NB4 (cell line): ENCODE measurements at regions not wholly inside any gene's neighbourhood (a gene's known extent, or its start where the extent isn't known, plus 50 kb on each side); places are given as distances from the start of the nearest gene placed in this dataset.

ENCODE experiments used
- DNase-seq: peaks from one replicate; pipeline ENCODE4 v3.0.0; 2010; ENCODE audit warnings: low read depth
- H3K4me3 ChIP-seq: one replicate; pipeline ENCODE4 v1.5.1; 2011; ENCODE audit warnings: mild to moderate bottlenecking, low read depth, low read length, moderate library complexity
- CTCF ChIP-seq: IDR thresholded peaks from one replicate; pipeline ENCODE4 v1.5.1; 2012; ENCODE audit warnings: low read depth, low read length
- MAX ChIP-seq: IDR thresholded peaks from 2 replicates; pipeline ENCODE4 v1.6.1; 2011; ENCODE audit warnings: low read depth, low read length
- MYC ChIP-seq: IDR thresholded peaks from 2 replicates; pipeline ENCODE4 v1.6.1; 2011; ENCODE audit warnings: low read depth, low read length
- POLR2A ChIP-seq: IDR thresholded peaks from 2 replicates; pipeline ENCODE4 v1.6.1; 2011; ENCODE audit warnings: mild to moderate bottlenecking; ENCODE audit not compliant: insufficient read length; ENCODE audit errors: extremely low read depth

GRCh38 chr2:4618630-4619228 is 915.4 kb downstream of the DCDC2C start:
- TF ChIP-seq POLR2A = no peak
- TF ChIP-seq MYC = no peak
- TF ChIP-seq CTCF = no peak
- TF ChIP-seq MAX = no peak
- no peak overlapping the region for H3K4me3 ChIP-seq
- no peak for DNase-seq

- TF ChIP-seq CTCF = no peak
- no peak for TF ChIP-seq MYC
- no peak for TF ChIP-seq POLR2A
- TF ChIP-seq MAX = no peak
- no peak overlapping the region for H3K4me3 ChIP-seq
- DNase-seq = no peak
These were observed 925.7 kb downstream of the DCDC2C start for GRCh38 chr2:4628998-4629501.

GRCh38 chr2:4635289-4635688 is 931.9 kb downstream of the DCDC2C start:
- TF ChIP-seq CTCF (no peak), MAX (no peak), MYC (no peak), POLR2A (no peak)
- no peak for DNase-seq
- no peak overlapping the region for H3K4me3 ChIP-seq

- H3K4me3 ChIP-seq = no peak overlapping the region
- peak; percentile 16 for DNase-seq
- no peak for TF ChIP-seq CTCF
- TF ChIP-seq MAX = no peak
- no peak for TF ChIP-seq MYC
- no peak for TF ChIP-seq POLR2A
These were observed 950.6 kb downstream of the DCDC2C start for GRCh38 chr2:4653991-4654390.

- no peak for TF ChIP-seq CTCF
- no peak for TF ChIP-seq POLR2A
- TF ChIP-seq MYC = no peak
These were observed 953.0 kb downstream of the DCDC2C start for GRCh38 chr2:4656326-4656725.

GRCh38 chr2:4662161-4662779 is 958.9 kb downstream of the DCDC2C start:
- TF ChIP-seq MYC (no peak), POLR2A (no peak), CTCF (no peak), MAX (no peak)
- H3K4me3 ChIP-seq = no peak overlapping the region
- no peak for DNase-seq

More at GRCh38 chr2:4656326-4656725, 953.0 kb downstream of the DCDC2C start:
- no peak for DNase-seq
- no peak overlapping the region for H3K4me3 ChIP-seq
